Neural cell (in vitro differentiated cells): ENCODE measurements at regions not wholly inside any gene's neighbourhood (a gene's known extent, or its start where the extent isn't known, plus 50 kb on each side); places are given as distances from the start of the nearest gene placed in this dataset.

ENCODE experiments used
- H2AFZ ChIP-seq: fragments of 200-600, 300-800 bp; sonication (generic), shearing (Covaris generic); 2 replicates; pipeline ENCODE4 v1.6.0; 2014; ENCODE audit warnings: low read depth, mild to moderate bottlenecking, antibody characterized with exemption, low read length, moderate library complexity
- H3F3A ChIP-seq: fragments of 200-600 bp; shearing (Covaris generic); 2 replicates; pipeline ENCODE4 v1.6.1; 2016; ENCODE audit warnings: mild to moderate bottlenecking, moderate library complexity, mixed read lengths, antibody characterized with exemption, low read length; ENCODE audit not compliant: insufficient read depth, poor library complexity, severe bottlenecking
- H3K27ac ChIP-seq: fragments of 200-600, 300-800 bp; sonication (generic), shearing (Covaris generic); 2 replicates; pipeline ENCODE4 v1.5.1; 2014; ENCODE audit warnings: mild to moderate bottlenecking, low read length, moderate library complexity
- H3K27me3 ChIP-seq: fragments of 300-800, 200-600 bp; sonication (generic), shearing (Covaris generic); 2 replicates; pipeline ENCODE4 v1.6.0; 2014; ENCODE audit warnings: mild to moderate bottlenecking, low read depth, low read length, moderate library complexity; ENCODE audit not compliant: insufficient read depth
- H3K36me3 ChIP-seq: fragments of 300-800, 200-600 bp; sonication (generic), shearing (Covaris generic); 2 replicates; pipeline ENCODE4 v1.5.1; 2014; ENCODE audit warnings: mild to moderate bottlenecking, antibody characterized with exemption, low read length, moderate library complexity; ENCODE audit not compliant: insufficient read depth
- H3K4me2 ChIP-seq: fragments of 300-800, 200-600 bp; sonication (generic), shearing (Covaris generic); 2 replicates; pipeline ENCODE4 v1.6.0; 2014; ENCODE audit warnings: mild to moderate bottlenecking, low read length
- H3K4me3 ChIP-seq: fragments of 300-800, 200-600 bp; sonication (generic), shearing (Covaris generic); 2 replicates; pipeline ENCODE4 v1.5.1; 2014; ENCODE audit warnings: mild to moderate bottlenecking, low read length, moderate library complexity
- H3K79me2 ChIP-seq: fragments of 200-600 bp; shearing (Covaris generic); replicated peaks from 2 replicates; pipeline ENCODE4 v1.6.0; 2014; ENCODE audit warnings: mild to moderate bottlenecking, low read length, moderate library complexity; ENCODE audit not compliant: insufficient read depth
- H3K9ac ChIP-seq: fragments of 300-800, 200-600 bp; sonication (generic), shearing (Covaris generic); 2 replicates; pipeline ENCODE4 v1.6.1; 2016; ENCODE audit warnings: mild to moderate bottlenecking, low read length, mixed read lengths
- H3K9me2 ChIP-seq: fragments of 200-600 bp; shearing (Covaris generic); 2 replicates; pipeline ENCODE4 v1.6.1; 2016; ENCODE audit warnings: mild to moderate bottlenecking, low read length, mixed read lengths; ENCODE audit not compliant: insufficient read depth
- H3K9me3 ChIP-seq: fragments of 200-600, 300-800 bp; sonication (generic), shearing (Covaris generic); 2 replicates; pipeline ENCODE4 v1.6.1; 2016; ENCODE audit warnings: mild to moderate bottlenecking, mixed run types, low read length, moderate library complexity, mixed read lengths
- H4K20me1 ChIP-seq: fragments of 200-600 bp; shearing (Covaris generic); 2 replicates; pipeline ENCODE4 v1.6.1; 2016; ENCODE audit warnings: mild to moderate bottlenecking, mixed run types; ENCODE audit not compliant: insufficient read depth
- CTCF ChIP-seq: fragments of 450-650 bp; IDR thresholded peaks from 2 replicates; pipeline ENCODE4 v1.5.1; 2014; ENCODE audit warnings: antibody characterized with exemption, mild to moderate bottlenecking, moderate library complexity; ENCODE audit not compliant: poor library complexity, severe bottlenecking
- EP300 ChIP-seq: fragments of 450-650 bp; conservative IDR thresholded peaks from 2 replicates; pipeline ENCODE4 v1.6.1; 2014; ENCODE audit warnings: antibody characterized with exemption, mild to moderate bottlenecking, moderate library complexity; ENCODE audit not compliant: poor library complexity, severe bottlenecking
- EZH2 ChIP-seq: fragments of 200-600, 300-800 bp; shearing (Covaris generic), sonication (generic); IDR thresholded peaks from 2 replicates; pipeline ENCODE4 v1.6.1; 2014; ENCODE audit warnings: antibody characterized with exemption, low read length, borderline replicate concordance, mild to moderate bottlenecking; ENCODE audit not compliant: insufficient read depth, poor library complexity, severe bottlenecking
- MXI1 ChIP-seq: fragments of 450-650 bp; conservative IDR thresholded peaks from 2 replicates; pipeline ENCODE4 v1.6.1; 2014; ENCODE audit warnings: antibody characterized with exemption, mild to moderate bottlenecking; ENCODE audit not compliant: poor library complexity, severe bottlenecking
- POLR2AphosphoS5 ChIP-seq: IDR thresholded peaks from 2 replicates; pipeline ENCODE4 v1.6.1; 2012
- RAD21 ChIP-seq: fragments of 450-650 bp; conservative IDR thresholded peaks from 2 replicates; pipeline ENCODE4 v1.6.1; 2014; ENCODE audit warnings: antibody characterized with exemption, mild to moderate bottlenecking, moderate library complexity
- SMC3 ChIP-seq: fragments of 450-650 bp; conservative IDR thresholded peaks from 2 replicates; pipeline ENCODE4 v1.6.1; 2014; ENCODE audit warnings: antibody characterized with exemption, mild to moderate bottlenecking, moderate library complexity; ENCODE audit not compliant: poor library complexity
- TAF1 ChIP-seq: IDR thresholded peaks from 2 replicates; pipeline ENCODE4 v1.6.1; 2012; ENCODE audit warnings: low read depth
- TF ChIP-seq, protein P1 (sequence below): IDR thresholded peaks from 2 replicates; pipeline ENCODE4 v1.6.1; 2012; ENCODE audit warnings: borderline replicate concordance

DNA sequence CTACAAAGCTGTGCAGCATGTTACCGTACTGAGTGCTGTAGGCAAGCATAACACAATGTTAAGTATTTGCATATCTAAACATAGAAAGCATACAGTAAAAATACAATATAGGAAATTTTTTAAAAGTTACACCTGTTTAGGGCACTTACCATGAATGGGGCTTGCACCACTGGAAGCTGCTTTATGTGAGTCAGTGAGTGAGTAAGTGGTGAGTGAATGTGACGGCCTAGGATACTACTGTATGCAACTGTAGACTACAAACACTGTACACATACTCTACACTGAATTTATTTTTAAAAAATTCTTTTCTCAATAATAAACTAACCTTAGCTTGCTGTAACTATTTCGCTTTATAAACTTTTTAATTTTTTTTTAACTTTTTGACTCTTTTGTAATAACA, 82.1 kb upstream of the FSCB start:
- no peaks in the 10 kb centered on the region for H3K79me2 ChIP-seq
- H3K27me3 ChIP-seq = no peaks in the 10 kb centered on the region
- H3F3A ChIP-seq = no peaks in the 10 kb centered on the region
- no peaks in the 10 kb centered on the region for H4K20me1 ChIP-seq
- no peak overlapping the region for H3K9ac ChIP-seq
- no peak overlapping the region for H3K27ac ChIP-seq
- no peak overlapping the region for H3K4me2 ChIP-seq
- no peaks in the 10 kb centered on the region for H3K9me2 ChIP-seq
- no peaks in the 10 kb centered on the region for H3K9me3 ChIP-seq
- no peaks in the 10 kb centered on the region for H3K36me3 ChIP-seq
- no peak overlapping the region for H3K4me3 ChIP-seq
- TF ChIP-seq TAF1 = no peak
- no peak for TF ChIP-seq POLR2AphosphoS5
- TF ChIP-seq EZH2 = no peak
- TF ChIP-seq CTCF = no peak
- no peak overlapping the region for H2AFZ ChIP-seq

- no peak overlapping the region for H3K9ac ChIP-seq
- H2AFZ ChIP-seq = no peak overlapping the region
- no peaks in the 10 kb centered on the region for H3K79me2 ChIP-seq
- no peaks in the 10 kb centered on the region for H3F3A ChIP-seq
- no peaks in the 10 kb centered on the region for H3K27me3 ChIP-seq
- H4K20me1 ChIP-seq = no peaks in the 10 kb centered on the region
- H3K36me3 ChIP-seq = no peaks in the 10 kb centered on the region
- H3K4me2 ChIP-seq = no peak overlapping the region
- TF ChIP-seq MXI1 (no peak), EP300 (no peak), TAF1 (no peak), CTCF (no peak)
- H3K9me3 ChIP-seq = no peaks in the 10 kb centered on the region
- H3K27ac ChIP-seq = no peak overlapping the region
- H3K9me2 ChIP-seq = no peaks in the 10 kb centered on the region
- H3K4me3 ChIP-seq = no peak overlapping the region
Observed at GRCh38 chr14:44586910-44587309, 79.8 kb upstream of the FSCB start.

GRCh38 chr14:44576356-44576755, 69.3 kb upstream of the FSCB start:
- Histone ChIP-seq H3K36me3 (no peaks in the 10 kb centered on the region), H3K27me3 (no peaks in the 10 kb centered on the region), H3K4me2 (no peak overlapping the region), H2AFZ (no peak overlapping the region), H3F3A (no peaks in the 10 kb centered on the region), H4K20me1 (no peaks in the 10 kb centered on the region), H3K79me2 (no peaks in the 10 kb centered on the region), H3K4me3 (no peak overlapping the region), H3K27ac (no peak overlapping the region), H3K9me2 (no peaks in the 10 kb centered on the region), H3K9ac (no peak overlapping the region), H3K9me3 (no peaks in the 10 kb centered on the region)
- TF ChIP-seq POLR2AphosphoS5 (no peak), RAD21 (no peak), TAF1 (no peak), CTCF (no peak), EZH2 (no peak), EP300 (no peak), MXI1 (no peak), SMC3 (no peak)
- TF ChIP-seq, protein P1, sequence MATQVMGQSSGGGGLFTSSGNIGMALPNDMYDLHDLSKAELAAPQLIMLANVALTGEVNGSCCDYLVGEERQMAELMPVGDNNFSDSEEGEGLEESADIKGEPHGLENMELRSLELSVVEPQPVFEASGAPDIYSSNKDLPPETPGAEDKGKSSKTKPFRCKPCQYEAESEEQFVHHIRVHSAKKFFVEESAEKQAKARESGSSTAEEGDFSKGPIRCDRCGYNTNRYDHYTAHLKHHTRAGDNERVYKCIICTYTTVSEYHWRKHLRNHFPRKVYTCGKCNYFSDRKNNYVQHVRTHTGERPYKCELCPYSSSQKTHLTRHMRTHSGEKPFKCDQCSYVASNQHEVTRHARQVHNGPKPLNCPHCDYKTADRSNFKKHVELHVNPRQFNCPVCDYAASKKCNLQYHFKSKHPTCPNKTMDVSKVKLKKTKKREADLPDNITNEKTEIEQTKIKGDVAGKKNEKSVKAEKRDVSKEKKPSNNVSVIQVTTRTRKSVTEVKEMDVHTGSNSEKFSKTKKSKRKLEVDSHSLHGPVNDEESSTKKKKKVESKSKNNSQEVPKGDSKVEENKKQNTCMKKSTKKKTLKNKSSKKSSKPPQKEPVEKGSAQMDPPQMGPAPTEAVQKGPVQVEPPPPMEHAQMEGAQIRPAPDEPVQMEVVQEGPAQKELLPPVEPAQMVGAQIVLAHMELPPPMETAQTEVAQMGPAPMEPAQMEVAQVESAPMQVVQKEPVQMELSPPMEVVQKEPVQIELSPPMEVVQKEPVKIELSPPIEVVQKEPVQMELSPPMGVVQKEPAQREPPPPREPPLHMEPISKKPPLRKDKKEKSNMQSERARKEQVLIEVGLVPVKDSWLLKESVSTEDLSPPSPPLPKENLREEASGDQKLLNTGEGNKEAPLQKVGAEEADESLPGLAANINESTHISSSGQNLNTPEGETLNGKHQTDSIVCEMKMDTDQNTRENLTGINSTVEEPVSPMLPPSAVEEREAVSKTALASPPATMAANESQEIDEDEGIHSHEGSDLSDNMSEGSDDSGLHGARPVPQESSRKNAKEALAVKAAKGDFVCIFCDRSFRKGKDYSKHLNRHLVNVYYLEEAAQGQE = no peak
